Coronary artery (tissue), 2 donors: ENCODE measurements at regions not wholly inside any gene's neighbourhood (a gene's known extent, or its start where the extent isn't known, plus 50 kb on each side); places are given as distances from the start of the nearest gene placed in this dataset.

ENCODE experiments used
- DNase-seq: peaks from one replicate; pipeline ENCODE4 v3.0.0-alpha.2; 2017; ENCODE audit warnings: low spot score
- H3K27ac ChIP-seq, 2 donors: fragments of 200-600 bp; sonication (generic); one replicate each; pipeline ENCODE4 v1.5.1; 2016 to 2019
- H3K4me3 ChIP-seq: fragments of 200-600 bp; sonication (generic); 2 replicates; pipeline ENCODE4 v1.5.1; 2016; ENCODE audit warnings: mild to moderate bottlenecking, moderate library complexity
- CTCF ChIP-seq: fragments of 200-600 bp; sonication (generic); IDR thresholded peaks from one replicate; pipeline ENCODE4 v1.5.1; 2019; ENCODE audit warnings: antibody characterized with exemption

GRCh38 chr5:38086777-38087176 is 171.6 kb upstream of the EGFLAM start:
- DNase-seq = no peak
- H3K4me3 ChIP-seq = no peak overlapping the region
- TF ChIP-seq CTCF = no peak
- H3K27ac ChIP-seq = no peak overlapping the region

GRCh38 chr5:38079620-38080402 is 178.5 kb upstream of the EGFLAM start:
- no peak for DNase-seq
- TF ChIP-seq CTCF = no peak
- H3K4me3 ChIP-seq = no peak overlapping the region
- no peak overlapping the region for H3K27ac ChIP-seq

- DNase-seq = no peak
- Histone ChIP-seq H3K4me3 (no peak overlapping the region), H3K27ac (no peak overlapping the region)
- TF ChIP-seq CTCF = no peak
These were observed 180.2 kb upstream of the EGFLAM start for GRCh38 chr5:38078161-38078560.

GRCh38 chr5:38077652-38078051 is 180.7 kb upstream of the EGFLAM start:
- no peak for DNase-seq
- no peak for TF ChIP-seq CTCF
- no peak overlapping the region for H3K27ac ChIP-seq

GRCh38 chr5:38071831-38072694 is 186.3 kb upstream of the EGFLAM start:
- DNase-seq = no peak
- no peak for TF ChIP-seq CTCF
- Histone ChIP-seq H3K4me3 (no peak overlapping the region), H3K27ac (no peak overlapping the region)

More at GRCh38 chr5:38077652-38078051, 180.7 kb upstream of the EGFLAM start:
- no peak overlapping the region for H3K4me3 ChIP-seq

GRCh38 chr5:38070304-38070950 is 187.9 kb upstream of the EGFLAM start:
- no peak for TF ChIP-seq CTCF
- no peak for DNase-seq
- Histone ChIP-seq H3K27ac (no peak overlapping the region), H3K4me3 (no peak overlapping the region)
